Stimulated activated memory B cell treated with anti-CD40 and anti-IgM and Interleukin-4, amounts not matched to agents 10 μg/mL and 1 μg/mL and 100 μg/mL, for 72 hours (primary cell): ENCODE measurements at regions not wholly inside any gene's neighbourhood (a gene's known extent, or its start where the extent isn't known, plus 50 kb on each side); places are given as distances from the start of the nearest gene placed in this dataset.

Source experiments
- ATAC-seq: fragments of 150-1000 bp; cut with Tn5 transposase; 2 replicates; pipeline ENCODE4 v1.10.0; 2021
- H3K27ac Mint-ChIP-seq: one replicate; pipeline ENCODE4 v1.8.0; 2022; ENCODE audit warnings: mild to moderate bottlenecking, mixed read lengths
- H3K27me3 Mint-ChIP-seq: one replicate; pipeline ENCODE4 v1.8.0; 2022; ENCODE audit warnings: mixed read lengths
- H3K36me3 Mint-ChIP-seq: one replicate; pipeline ENCODE4 v1.8.0; 2022; ENCODE audit warnings: mixed read lengths
- H3K4me1 Mint-ChIP-seq: one replicate; pipeline ENCODE4 v1.8.0; 2022; ENCODE audit warnings: mixed read lengths
- H3K4me3 Mint-ChIP-seq: one replicate; pipeline ENCODE4 v1.8.0; 2022; ENCODE audit warnings: mild to moderate bottlenecking, moderate library complexity, mixed read lengths
- H3K9me3 Mint-ChIP-seq: one replicate; pipeline ENCODE4 v1.8.0; 2022; ENCODE audit warnings: mixed read lengths

GRCh38 chr12:110971189-110971920 lies 51.0 kb upstream of the MYL2 start:
- H3K36me3 Mint-ChIP-seq = no peaks in the 10 kb centered on the region
- H3K27ac Mint-ChIP-seq = no peak overlapping the region
- no peak for ATAC-seq
- H3K4me1 Mint-ChIP-seq = no peaks in the 10 kb centered on the region
- no peaks in the 10 kb centered on the region for H3K9me3 Mint-ChIP-seq
- H3K27me3 Mint-ChIP-seq = peaks cover 12% of the 10 kb centered on the region
- no peak overlapping the region for H3K4me3 Mint-ChIP-seq
